ENCODE measurements at regions not wholly inside any gene's neighbourhood (a gene's known extent, or its start where the extent isn't known, plus 50 kb on each side); places are given as distances from the start of the nearest gene placed in this dataset.

GRCh38 chr14:65267856-65268255 lies 144.7 kb upstream of the FUT8 start:
- no peak for TF ChIP-seq CTCF (conservative IDR thresholded peaks at IDR 0.05; ENCODE audit: low read length)
- TF ChIP-seq EZH2phosphoT487 (IDR thresholded peaks at IDR 0.05; ENCODE audit: borderline replicate concordance) = no peak
